ENCODE measurements at regions not wholly inside any gene's neighbourhood (a gene's known extent, or its start where the extent isn't known, plus 50 kb on each side); places are given as distances from the start of the nearest gene placed in this dataset.

DNA sequence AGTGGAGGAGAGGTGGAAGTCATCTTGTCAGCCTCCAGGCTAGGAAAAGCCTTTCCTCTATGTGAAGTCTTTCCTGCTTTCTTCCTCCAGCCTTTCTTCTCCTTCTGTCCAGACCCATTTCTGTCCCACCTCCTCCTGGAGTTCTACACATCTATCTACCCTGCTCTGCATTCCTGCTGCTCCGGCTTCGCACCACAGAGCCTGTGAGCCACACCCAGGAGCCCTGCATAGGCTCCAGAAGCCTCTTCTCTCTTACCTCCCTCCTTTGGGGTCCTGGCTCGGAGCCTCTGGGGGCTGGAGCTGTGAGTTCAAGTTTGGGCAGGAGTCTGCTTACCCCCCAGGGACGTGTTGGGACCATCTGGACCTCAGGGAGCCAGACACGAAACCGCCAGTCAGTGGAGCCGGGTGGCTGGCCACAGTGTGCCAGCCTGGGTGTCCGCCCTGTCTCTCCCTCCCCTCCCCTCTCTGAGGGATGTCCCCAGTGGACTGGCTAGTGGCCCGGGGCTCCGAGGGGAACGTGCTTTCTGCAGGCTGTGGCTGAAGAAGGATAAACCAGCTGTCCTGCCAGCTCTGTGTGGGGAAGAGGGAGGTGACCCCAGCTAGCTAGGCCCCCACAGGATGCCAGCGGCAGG is 99.2 kb downstream of the VEGFA start:
- no peak for DNase-seq (ENCODE audit: low read depth)

DNA sequence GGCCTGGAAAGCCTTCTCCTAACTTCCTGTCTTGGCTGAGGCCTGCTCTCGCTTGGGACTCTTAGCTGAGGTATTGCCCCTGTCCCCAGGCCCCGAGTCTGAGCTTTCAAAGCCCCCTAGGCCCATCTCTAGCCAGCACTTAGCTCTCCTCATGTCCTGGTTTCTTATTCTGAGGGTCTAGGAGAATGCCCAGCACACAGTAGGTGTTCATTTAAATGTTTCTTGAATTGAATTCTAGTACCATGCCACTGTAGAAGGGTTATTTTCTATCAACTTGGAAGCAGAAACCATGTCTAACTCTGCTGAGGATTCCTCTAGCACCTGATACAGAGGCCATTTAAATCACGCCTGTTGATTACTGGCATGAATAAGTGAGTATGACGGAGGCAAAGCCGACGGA is 98.5 kb downstream of the VEGFA start:
- DNase-seq (ENCODE audit: low read depth), result no peak

GRCh38 chr6:43867996-43868395 is 98.0 kb downstream of the VEGFA start:
- no peak for DNase-seq (ENCODE audit: low read depth)

DNA sequence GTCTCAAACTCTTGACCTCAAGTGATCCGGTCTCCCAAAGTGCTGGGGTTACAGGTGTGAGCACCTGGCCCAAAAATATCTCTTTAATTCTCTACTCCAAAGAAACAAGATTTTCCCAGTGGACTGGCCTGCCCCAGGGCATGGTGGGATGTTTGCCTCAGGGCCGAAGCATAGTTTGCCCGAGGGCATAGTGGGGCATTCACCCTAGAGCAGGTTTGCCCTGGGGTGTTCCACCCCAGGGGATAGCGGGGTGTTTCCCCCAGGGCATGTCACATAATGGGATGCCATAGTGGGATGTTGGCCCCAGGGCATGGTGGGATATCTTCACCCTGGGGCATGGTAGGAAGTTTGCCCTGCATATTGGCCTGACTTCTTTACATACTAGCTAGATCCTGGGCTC is 97.2 kb downstream of the VEGFA start:
- DNase-seq (ENCODE audit: low read depth), result no peak

DNA sequence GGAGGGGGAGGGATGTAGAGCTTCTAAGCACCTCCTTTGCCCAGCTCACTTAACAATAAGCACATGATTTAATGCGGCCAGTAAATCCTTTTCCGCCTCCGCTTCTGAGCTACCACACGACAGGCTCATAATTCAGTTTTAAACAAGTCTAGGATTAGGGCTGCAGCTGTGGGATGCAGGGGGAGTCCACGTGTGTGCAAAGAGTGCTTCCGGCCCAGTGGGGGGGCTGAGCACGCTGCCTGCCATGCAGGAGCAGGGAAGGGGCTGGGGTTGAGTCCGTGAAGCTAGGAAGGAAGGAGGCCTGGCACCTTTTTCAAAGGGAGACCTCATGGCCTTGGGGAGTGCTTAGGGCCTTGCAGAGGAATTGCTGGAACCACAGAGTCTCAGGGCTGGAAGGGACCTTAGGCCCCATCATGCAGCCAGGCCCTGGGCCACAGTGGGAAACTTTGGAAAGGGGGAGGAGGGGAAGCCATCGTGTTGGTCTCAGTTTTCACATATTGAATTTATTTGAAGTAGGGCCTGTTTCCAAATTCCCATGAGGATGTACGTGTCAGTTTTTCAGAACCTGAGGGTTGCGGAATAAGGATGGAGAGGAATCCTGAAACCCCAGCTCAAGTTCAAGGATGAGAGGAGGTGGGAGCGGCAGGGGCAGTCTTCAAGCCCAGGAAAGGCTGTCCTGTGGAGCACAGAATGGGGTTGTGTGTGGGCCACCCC is 96.1 kb downstream of the VEGFA start:
- no peak for DNase-seq (ENCODE audit: low read depth)

GRCh38 chr6:43865086-43865485 is 95.1 kb downstream of the VEGFA start:
- no peak for DNase-seq (ENCODE audit: low read depth)

DNA sequence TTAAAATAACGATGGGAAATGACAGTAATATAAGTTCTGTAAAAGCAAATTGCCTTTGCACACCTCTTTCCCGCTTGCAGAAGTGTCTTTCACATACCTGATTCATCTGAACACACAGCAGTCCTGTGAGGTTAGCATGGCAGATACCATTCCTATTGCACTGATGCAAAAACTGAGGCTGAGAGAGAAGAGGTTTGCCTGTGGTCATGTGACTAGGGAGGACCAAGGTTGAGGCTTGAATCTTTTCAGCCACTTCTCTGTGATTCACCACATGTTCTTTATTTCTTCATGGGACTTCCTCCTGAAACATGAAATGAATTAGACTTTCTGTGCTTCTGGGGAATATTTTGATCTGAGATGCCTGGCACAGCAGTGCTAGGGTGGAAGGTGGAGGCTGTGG is 92.9 kb downstream of the VEGFA start:
- no peak for DNase-seq (ENCODE audit: low read depth)

DNA sequence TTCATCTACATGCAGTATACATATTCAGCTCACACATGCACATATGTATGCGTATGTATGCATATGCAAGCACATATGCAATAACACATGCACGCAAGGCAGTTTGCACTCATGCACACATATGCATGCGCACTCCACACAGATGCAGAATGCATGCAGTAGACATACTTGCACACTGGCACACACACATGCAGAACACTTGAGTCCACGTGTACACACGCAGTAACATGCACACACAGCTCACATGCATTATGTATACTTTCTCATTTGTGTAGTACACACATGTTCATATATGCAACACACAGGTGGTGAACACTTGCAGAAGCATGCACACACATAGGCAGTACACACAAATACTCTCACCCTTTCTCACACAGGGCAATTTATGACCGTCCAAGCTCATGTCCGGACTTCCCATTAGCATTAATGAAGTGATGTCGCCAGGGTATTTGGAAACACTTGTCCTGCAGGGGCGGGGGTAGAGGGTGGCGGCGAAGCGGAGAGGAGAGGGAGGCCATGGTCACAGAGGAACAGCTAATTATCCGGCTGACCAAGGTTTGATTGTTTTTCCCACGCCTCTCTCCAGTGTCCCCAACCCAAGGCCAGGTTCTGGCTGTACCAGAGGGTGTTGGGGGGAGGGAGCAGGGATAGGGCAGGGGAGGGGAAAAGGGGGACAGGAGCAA is 91.3 kb downstream of the VEGFA start:
- DNase-seq (ENCODE audit: low read depth), result no peak

DNA sequence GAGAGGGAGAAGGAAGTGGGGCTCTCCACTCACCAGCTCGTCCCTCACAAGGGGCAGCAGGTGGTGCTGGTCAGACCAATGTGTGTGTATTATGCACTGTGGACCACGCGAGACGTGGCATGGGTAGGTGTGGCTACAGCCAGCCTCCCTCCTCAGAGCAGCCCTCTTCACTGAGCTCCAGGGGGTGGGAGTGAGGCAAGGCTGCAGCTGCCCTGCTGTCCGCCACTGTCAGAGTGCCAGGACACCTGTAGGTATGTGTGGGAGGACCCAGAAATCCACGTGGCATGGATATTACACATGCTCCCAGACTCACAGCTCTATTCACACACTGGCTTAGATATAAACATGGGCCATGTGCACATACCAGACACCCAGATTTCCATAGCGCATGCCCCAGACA is 90.3 kb downstream of the VEGFA start:
- no peak for DNase-seq (ENCODE audit: low read depth)

DNA sequence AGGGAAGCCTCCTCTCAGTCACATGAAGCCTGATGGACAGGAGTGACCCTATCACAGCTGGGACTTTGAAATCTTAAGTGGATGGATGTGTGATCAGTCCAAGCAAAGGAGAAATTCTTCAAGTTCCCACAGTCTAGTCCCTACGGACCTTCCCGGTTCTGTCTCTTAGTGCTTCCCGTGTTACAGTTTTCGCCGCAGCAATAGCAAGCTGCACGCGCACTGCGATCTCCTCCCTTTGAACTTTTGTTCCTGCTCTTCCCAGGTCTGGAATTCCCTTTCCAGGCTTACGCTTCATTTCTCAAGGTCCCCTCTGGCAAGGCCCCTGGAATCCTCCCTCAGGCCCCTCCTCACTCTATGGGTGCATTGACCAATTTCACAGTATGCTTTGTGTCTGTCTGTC is 89.2 kb downstream of the VEGFA start:
- DNase-seq (ENCODE audit: low read depth), result no peak

GRCh38 chr6:43858161-43859153 is 88.4 kb downstream of the VEGFA start:
- DNase-seq (ENCODE audit: low read depth), result no peak

- DNase-seq (ENCODE audit: low read depth), result peak; percentile 47
Observed at GRCh38 chr6:43856005-43856765, 86.2 kb downstream of the VEGFA start.

GRCh38 chr6:43855247-43855646 is 85.2 kb downstream of the VEGFA start:
- DNase-seq (ENCODE audit: low read depth), result no peak

GRCh38 chr6:43853066-43853650 is 83.1 kb downstream of the VEGFA start:
- no peak for DNase-seq (ENCODE audit: low read depth)

DNA sequence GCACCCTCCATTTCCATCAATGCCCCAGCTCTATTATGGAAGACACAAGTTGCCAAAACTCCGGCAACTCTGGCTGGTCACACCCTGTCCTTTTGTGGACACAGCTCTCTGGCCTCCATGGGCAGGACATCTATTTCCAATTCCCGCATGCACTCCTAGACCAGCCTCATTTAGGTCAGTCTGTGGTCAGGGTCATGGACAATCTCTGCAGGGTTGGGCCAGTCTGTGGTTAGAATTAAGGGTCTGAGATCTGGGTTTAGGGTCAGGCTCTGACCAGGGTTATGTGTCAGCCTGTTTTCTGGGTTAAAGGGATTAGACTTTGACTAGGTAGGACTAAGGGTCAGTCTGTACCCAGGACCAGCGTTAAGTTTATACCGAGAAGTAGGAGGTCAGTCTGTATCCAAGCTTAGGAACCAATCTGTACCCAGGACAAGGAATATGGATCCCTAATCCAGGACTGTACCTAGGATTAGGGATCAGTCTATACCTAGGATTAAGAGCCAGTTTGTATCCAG is 82.4 kb downstream of the VEGFA start:
- no peak for DNase-seq (ENCODE audit: low read depth)

DNA sequence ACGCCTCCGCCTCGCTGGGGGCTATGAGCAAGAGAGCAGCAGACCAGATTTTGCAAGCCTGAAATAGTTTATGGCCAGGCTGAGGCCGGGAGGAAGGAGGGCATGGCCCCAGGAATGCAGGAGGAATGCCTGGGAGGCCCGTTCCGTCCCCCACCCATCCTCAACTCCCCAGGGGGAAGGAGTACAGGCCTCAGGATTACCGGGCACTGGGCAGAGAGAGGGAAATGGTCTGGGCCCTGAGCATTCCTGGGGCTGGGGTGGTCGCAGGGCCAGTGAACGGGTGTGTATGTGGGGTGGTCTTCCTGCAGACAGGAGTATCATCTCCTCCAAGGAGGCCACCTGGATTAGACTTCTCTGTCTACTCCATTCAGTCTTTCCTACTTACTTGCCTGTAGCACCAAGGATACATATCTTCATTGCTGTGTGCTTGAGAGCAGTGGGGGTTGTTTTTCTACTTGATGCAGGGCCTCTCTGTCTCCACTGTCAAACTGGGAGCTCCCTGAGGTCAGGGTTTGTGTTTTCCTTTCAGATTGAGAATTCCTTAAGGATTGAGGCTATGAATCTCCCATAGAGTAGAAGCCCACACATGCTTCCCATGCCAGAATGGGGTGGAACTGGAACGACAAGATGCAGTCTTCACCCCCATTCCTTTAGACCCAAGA is 81.3 kb downstream of the VEGFA start:
- DNase-seq (ENCODE audit: low read depth), result peak; percentile 81

DNA sequence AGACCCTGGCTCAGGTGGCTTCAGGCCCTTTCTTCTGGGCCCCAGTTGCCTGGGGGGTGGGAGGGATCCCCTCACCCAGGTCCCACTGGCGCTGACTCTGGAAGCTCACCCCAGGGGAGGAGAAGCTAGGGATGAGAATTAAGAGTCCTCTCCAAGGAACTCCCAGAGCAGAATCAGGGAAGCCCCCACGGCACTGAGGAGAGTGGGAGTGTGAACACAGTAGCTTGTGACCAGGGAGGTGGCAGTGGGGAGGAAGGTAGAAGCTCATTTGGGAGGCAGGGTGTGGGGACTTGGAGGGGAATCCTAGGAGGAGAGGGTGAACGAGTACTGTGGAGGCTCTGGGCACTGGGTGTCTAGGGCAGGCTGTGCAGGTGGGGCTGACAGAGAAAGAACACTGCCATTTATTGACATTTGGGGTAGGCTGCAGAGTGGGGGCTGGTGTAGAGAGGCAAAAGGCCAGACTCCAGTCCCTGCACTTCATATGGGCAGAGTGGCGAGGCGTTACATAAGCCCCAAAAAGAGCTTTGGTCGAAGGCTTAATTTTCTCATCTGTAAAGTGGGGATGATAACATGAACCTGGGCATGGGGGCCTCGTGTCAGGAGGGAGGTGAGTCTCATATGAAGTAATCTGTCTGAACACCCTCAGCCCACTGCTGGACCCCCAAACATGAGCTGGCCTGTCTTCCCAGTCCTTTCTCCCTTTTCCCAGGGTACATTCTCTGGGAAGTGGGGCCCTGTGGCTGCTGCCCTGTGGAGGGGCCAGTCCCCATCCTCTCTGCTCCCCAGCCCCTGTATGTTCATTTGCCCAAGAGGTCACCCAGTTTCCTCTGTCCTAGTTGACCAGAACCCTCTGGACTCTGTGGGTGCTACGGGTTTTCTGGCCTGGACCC is 80.5 kb downstream of the VEGFA start:
- no peak for DNase-seq (ENCODE audit: low read depth)

DNA sequence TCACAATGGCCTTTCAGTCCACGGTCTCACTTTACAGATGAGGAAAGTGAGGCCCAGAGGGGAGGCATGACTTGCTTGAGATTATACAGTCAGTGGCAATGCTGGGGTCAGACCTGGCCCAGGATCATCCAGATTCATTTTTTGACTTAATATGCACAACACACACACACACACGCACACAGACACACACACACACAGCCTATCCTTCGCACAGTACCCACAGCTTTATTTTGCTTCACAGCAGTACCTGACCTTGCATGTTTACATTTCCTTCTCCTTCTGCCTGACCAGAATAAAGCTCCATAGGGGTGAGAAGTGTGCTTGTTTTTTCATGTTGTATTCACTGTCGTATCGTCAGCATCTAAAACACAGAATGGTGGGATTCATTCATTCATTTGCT is 79.8 kb downstream of the VEGFA start:
- DNase-seq (ENCODE audit: low read depth), result no peak

DNA sequence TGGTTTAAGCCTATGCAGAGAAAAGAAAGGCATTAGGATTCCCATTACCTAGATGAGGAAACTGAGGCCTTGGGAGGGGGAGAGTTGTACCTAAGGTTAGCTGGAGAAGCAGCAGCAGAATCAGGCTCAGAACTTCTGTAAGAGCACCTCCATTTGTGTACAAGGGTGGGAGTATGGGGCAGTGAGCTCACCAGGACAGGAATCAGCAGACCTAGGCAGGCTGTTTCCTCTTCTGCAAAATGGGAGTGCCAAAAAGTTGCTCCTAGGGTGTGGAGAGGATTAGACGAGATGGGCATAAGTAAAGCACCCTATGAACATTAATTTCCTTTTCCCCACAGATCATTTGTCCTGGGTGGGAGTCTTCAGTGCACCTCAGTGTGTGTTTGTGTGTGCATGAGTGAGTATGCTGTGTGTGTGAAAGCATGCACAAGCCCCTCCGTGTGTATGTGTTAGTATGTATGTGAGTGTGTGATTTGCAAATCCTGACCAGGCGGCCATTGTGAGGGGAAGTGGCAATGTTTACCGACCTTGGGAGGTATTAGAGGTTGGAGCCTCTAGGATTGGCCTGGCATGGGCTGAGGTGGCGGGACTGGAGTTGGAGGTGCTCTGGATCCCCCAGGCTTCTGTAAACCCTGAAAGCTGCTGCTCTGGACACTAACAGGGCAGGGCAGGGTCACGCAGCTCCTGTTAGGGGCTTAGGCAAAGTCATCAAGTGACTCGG is 78.8 kb downstream of the VEGFA start:
- DNase-seq (ENCODE audit: low read depth), result no peak
